HG03060 (cell line): ENCODE measurements at regions not wholly inside any gene's neighbourhood (a gene's known extent, or its start where the extent isn't known, plus 50 kb on each side); places are given as distances from the start of the nearest gene placed in this dataset.
A peak's percentile ranks its signal among the peaks of the same experiment; 100 is the strongest.
"Not testable (repeated sequence)": the region's sequence is repeated elsewhere in the genome, so short reads cannot be mapped to it uniquely, and the experiment has no call there.

ENCODE experiments used
- ATAC-seq: cut with Tn5 transposase; IDR thresholded peaks from one replicate; pipeline ENCODE4 v1.9.1; 2021; ENCODE audit warnings: low read depth, moderate number of reproducible peaks; ENCODE audit not compliant: unreplicated experiment

DNA sequence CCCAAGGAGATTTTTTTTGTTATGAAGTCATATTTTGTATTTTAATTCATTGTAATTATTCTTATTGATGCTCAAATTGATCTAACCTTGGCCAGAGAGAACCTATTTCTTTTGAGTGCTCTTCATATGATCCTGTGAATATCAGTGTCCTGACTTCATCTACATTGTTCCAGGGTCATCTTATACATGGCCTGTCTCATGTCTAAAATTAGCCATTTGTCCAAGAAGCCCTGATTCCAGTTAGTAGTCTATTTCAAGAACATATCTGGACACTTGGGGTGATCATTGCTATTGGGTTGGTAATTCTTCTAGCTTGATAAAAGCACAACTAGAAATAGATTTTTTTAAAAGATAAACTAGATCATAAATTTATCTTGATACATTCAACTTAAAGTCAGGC is 266.2 kb downstream of the SPRY1 start:
- no peak for ATAC-seq

DNA sequence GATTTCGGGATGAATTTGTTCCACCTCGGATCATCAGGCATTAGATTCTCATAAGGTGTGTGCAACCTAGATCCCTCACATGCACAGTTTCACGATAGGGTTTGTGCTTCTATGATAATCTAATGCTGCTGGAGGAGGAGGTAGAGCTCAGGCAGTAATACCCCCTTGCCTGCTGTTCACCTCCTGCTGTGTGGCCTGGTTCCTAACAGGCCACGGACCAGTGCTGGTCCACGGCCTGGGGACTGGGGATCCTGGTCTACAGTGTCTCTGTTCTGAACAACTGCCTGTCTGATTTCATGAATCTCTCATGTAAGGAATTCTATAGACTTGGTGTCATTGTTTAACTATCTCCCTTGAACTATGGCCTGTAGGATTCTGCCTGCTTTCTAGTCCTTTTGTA is 269.9 kb downstream of the SPRY1 start:
- ATAC-seq: no peak

DNA sequence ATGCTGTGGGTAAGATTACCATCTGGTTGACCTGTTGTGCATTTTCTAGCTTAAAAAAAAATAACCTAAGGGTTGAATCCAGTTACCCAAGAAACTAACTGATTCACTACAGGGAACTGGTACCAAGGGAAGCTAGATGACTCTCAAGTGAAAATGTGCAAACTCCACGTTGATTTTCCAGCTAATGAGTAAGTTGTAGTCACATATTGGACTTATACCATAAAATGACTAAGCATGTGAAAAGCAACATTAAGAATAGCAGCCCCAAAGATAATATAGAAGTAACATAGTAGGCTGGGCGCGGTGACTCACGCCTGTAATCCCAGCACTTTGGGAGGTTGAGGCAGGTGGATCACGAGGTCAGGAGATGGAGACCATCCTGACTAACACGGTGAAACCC is 270.9 kb downstream of the SPRY1 start:
- no peak for ATAC-seq

DNA sequence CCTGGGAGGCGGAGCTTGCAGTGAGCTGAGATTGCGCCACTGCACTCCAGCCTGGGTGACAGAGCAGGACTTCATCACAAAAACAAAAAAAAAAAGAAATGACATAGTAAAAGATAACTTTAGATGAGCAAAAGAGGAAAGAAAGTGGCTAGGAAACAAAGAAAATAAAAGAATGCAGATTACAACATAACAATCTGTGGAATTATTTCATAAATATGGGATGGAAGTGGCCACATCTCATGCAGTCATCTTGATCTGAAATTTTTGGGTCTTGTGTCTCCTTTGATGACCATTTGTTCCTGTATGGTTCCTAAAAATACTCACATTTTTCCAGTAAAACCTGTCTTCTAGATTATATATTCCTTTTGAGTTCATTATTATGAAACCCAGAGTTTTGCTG is 271.4 kb downstream of the SPRY1 start:
- no peak for ATAC-seq

DNA sequence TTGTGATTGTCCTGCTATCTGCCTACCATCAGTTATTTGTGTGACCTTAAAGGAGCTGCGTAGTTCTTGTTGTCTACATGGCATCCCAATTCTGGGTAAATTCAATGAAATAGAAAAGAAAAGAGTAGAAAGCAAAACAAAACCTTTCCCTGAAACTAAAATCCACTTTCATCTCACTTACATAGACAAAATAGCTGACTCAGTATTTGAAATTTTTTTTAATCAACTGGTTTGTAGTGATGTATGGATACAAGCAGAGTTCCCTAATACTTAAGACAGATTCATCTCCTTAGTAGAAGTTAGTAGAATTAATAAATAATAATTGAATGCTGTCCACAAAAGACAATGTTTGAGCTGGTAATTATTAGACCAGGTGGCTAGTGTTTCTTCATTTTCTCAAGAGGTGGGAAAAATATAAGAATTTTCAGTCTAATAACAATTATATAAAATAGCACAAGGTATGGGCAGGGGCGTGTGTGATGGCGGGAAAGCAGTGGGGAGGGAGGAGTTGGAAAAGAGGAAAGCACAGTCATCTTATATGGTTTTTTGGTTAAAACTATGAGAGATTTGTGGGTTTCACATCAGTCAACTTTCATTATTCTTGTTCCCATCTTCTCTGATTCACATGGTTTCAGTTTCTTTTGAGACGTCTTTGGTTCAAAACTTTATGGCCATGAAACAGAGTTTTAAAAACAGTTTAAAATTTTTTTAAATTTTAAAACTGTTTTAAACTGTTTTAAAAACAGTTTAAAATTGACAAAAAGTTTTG is 275.2 kb downstream of the SPRY1 start:
- ATAC-seq: peak; percentile 90

DNA sequence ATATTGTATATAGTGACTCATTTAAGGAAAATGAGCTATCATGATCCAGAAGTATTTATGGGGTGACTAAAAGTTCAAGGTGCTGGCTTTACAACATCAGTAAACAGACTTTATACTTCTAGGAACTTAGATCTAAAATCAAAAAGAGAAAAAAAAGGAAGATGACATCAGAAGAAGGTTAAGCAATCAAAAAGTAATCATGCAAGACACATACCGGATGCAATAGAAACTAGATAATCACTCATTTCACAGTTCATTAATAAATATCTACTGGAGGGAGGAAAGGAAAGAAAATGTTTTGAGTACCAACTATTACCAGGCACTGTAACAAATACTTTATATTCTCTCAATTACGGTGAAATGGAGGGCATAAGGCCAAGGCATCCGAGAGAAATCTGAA is 276.4 kb downstream of the SPRY1 start:
- no peak for ATAC-seq

DNA sequence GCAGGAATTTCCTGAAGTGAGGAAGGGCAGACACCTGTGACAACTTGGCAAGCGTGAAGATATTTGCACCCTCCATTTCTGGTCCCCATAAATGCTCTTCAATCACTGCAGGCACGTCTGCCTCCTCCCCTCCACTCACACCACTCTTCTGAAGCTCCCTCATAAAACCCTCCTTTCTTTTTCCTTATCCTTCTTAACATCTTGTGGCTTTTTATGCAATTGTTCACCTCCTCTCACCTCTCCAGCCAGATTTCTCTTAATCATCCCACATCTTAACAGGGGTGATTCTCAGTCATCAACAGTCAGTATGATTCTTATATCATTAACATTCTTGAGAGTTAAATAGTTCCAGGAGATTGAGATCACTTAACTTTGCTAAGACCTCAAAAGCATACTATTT is 277.4 kb downstream of the SPRY1 start:
- no peak for ATAC-seq

DNA sequence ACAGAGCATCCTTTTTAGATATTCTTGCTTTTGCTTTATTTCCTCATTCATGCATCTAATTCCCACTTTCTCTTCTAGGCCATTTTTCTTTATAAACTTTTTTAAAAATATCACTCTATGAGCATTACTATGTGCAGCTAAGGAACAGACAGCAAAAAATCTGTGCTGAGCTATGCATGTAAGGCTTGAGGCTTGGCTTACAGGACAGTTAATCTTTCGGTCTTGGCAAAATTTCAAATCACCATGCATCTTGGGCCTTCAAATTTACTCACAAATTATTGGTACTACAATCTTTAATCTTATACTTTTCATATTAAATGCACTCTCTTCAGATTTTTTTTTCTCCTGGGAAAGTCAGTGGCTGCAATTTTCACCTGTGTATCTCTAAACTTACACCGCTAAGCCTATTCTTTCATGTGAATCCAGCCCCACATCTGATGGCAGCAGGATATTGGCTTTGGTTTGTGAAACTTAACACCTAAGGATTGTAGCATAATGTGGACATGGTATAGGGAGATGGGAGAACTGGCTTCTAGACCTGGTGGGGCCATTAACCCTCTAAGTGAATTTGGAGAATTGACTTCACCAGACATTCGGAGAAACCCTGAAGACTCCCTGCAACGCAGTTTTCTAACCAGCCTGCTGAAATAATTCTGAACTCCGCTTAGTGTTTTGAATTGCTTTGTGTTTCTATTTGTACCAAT is 278.3 kb downstream of the SPRY1 start:
- ATAC-seq: no peak

DNA sequence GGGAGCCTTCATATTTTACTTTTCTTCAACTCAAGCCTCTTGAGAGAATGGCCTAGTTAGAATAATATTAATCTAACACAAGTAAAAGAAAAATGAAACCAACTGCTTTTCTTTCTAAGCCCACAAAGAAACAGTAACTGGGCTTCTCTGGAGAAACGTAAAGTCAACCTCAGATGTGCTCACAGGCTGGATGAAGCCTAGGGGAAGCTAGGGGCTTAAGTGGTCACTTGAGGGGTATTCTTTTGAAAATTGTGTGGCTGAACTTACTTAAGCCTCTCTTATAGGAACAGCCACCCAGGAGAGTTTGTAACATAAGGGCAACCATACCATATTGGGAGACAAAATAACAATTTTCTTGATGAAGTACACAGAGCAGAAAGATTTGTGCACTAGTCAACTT is 279.0 kb downstream of the SPRY1 start:
- ATAC-seq: no peak

DNA sequence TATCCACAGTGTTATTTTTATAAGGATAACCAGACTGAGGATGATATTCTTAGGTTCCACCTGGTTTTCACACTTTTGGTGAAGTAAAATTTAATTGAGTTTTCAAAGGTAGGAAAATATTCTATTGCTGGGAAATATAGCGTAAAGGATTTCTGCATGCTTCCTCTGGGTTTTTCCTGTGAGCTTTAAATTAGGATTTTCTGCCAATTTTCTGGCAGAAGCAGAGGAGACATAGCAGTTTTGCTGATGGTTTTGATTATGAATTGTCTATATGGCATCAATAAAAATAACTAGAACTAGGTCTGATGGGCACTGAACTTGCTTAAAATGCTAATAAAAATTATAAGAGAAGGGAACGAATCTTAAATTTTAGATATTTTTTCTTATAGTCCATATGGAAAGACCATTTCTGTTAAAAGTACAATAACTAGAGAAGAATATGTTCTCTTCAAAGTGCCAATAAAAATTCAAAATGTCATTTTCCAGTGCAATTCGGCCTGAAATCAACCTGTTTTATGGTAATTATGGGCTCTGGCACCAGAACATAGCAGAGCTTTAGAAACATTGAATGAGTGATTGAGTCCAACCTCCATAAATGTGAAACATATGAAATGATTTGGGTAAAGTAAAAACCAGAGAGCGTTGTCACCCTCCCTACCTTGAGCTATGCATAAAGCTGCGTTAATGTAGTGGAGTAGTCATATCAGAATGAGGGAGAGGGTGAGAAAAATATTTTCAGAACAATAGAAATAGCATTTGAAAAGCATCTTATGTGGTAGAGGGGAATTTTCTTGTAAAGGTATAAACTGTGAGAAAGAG is 279.7 kb downstream of the SPRY1 start:
- ATAC-seq: no peak

DNA sequence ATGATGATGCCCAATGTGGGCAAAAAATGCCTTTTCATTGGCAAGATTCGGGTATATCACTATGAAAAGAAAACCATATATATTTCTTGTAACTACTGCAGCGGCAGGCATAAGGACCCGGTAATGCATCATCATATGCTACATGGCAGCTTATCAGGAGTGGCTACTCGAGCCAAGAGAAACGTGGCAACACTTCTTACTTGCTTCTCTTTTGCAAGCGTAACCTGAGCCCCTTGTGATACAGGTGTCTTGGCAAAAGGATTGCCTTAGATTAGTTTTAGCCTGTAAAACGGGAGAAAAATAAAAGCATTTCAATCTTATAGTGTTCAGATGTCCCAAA is 280.3 kb downstream of the SPRY1 start:
- no peak for ATAC-seq

DNA sequence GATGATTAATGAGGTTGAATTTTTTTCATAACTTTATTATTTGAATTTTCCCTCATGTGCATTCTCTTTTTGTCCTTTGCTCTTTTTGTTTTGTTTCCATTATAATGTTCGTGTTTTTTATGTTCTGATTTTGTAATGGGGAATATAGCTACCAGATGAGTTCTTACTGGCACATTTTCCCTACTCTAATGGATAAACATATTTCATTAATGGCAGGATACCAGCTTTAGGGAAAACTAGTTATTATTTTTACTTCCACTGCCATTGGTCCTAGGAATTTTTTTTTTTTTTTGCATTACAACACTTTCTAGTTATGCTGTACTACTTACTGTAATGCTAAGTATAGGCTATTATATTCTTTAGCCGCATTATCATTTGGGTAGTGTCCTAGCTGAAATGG is 286.3 kb downstream of the SPRY1 start:
- ATAC-seq: no peak

DNA sequence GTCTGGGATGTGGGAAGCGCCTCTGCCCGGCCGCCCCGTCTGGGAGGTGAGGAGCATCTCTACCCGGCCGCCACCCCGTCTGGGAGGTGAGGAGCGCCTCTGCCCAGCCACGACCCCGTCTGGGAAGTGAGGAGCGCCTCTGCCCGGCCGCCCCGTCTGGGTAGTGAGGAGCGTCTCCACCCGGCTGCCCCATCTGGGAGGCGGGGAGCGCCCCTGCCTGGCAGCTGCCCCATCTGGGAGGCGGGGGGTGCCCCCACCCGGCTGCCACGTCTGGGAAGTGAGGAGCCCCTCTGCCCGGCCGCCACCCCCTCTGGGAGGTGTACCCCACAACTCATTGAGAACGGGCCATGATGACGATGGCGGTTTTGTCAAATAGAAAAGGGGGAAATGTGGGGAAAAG is 288.3 kb downstream of the SPRY1 start:
- ATAC-seq: not testable (repeated sequence)

DNA sequence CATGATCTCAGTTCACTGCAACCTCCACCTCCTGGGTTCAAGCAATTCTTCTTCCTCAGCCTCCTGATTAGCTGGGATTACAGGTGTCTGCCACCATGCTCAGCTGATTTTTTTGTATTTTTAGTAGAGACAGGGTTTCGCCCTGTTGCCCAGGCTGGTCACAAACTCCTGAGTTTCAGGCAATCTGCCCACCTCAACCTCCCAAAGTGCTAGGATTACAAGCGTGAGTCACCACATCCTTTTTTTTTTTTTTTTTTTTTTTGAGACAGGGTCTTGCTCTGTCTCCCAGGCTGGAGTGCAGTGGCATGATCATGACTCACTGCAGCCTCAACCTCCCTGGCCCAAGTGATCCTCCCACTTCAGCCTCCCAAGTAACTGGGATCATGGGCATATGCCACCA is 298.9 kb downstream of the SPRY1 start:
- not testable (repeated sequence) for ATAC-seq

DNA sequence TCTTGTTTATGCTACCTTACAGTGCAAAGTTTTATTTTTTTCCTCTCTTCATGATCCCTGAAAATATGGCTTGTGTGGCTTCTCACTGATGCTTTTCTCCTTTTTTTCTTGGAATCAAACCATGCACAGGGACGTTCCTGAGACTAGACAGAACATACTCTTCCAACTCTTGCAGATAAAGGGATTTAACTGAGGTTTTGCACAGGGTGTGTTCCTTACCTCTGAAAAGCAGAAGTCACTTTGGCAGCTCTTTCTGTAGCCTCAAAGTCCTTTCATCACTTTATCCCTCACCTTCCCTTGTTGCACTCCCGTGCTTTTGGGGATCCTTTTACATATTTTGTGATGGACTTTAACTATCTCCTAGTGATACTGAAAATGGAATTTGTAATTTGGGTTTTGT is 300.1 kb downstream of the SPRY1 start:
- ATAC-seq: no peak

DNA sequence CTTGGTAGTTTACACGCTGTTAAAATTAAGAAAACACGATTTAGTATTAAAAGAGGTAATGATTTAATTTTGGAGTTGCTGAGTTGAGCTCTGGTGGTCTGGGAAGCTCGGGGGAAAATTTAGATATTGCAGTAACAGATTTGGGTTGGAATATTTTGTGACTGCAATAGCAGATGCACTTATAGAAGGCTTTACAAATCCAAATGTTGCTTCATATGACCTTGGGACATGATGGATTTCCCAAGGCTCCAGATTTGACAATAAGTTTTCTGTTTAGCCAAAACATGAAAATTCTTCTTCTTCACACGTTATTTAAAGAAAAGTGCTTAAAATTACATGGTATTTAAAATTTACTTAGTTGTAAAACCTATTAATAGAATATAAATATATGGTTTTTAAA is 302.0 kb downstream of the SPRY1 start:
- ATAC-seq: no peak

DNA sequence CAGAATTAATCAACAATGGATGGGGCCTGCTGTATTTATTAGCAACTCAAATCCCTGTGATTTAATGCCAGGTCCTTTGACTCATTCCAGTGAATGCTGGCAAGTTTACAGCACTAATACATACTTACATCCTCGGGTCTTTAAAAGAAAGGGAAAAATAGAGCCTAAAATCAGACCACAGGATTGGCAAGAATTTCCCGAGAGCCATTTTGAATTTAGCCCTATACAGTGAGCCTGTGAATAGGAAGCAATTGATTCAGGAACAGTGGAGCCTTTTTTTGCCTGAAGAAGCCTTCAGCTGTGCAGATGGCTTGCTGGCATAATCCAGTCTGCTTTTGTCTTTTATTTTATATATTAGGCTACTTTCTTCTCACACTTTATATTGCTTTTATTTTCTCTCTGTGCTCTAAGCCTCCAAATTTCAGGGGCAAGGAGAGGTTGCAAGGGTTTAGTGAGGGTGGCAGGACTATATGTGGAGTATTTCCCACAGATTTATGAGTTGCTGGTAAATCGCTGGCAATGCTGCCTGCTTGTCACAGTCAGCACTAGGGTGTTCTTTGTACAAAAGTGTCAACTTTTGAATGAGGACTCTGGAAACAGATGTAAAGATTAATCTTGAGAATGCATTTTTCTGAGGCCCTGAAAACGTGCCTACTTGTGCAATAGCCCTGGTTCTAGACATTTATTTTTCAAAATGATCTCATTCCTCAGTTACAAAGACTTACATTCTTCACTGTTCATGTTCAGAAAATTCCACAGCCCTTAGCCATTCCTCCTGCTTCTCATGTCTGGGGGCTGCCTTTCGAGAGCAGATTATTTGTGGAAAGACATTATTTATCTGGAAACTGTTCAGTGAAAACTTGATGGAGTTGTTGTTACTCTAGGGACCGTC is 303.5 kb downstream of the SPRY1 start:
- no peak for ATAC-seq

DNA sequence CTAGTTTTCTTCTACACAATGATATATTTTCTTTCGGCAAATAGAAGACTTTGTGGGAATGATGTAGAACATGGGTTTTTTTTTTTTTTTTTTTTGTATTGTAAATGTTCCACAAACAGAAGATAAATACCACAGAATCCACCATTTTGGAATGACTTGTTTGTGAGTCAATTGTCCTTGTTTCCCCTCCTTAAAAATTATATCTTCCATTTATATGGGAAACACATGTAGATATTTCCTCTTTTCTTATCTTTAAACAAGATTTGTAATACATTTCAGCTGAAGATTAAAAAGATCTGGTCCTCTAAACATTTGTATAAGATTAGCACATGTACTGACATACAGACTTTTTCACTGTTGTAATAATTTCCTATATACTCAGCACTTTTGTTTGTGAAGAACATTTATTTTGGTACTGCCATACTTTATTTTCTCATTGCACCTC is 304.6 kb downstream of the SPRY1 start:
- ATAC-seq: no peak

DNA sequence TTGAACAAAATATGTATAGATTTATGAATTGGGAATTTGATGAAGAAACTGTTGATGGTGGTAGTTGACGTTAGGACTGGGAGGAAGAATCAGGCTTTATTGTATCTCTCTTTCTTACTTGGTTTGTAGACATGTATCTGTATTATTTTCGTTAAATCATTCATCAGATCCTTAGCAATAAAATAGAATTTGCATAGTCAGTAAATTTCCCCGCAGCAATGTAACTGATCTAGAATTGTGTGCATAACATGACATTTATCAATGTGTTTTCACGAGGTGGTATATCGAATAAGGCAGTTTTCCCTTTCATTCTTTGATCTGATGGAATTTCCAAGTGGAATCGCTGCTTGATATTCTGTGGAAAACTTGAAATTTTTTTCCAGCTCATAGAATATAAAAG is 308.8 kb downstream of the SPRY1 start:
- ATAC-seq: no peak

DNA sequence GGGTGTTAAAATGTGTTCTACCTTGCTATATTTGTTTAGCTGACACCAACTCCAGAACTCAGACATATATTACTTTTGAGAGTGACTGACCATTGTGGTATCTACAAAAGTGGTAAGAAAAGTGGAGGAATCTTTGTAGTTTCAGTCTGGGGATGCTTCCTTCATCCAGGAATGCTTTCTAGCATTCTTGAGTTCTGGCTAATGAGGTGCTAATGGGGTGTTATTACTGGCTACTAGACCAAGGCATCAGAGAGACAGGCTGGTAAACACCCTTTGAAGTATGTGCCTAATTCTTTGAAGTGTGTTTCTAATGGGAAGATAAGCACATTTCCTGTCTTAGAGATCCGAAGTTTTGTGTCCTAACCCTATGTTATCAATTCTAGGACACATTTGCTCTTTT is 310.4 kb downstream of the SPRY1 start:
- ATAC-seq: no peak

DNA sequence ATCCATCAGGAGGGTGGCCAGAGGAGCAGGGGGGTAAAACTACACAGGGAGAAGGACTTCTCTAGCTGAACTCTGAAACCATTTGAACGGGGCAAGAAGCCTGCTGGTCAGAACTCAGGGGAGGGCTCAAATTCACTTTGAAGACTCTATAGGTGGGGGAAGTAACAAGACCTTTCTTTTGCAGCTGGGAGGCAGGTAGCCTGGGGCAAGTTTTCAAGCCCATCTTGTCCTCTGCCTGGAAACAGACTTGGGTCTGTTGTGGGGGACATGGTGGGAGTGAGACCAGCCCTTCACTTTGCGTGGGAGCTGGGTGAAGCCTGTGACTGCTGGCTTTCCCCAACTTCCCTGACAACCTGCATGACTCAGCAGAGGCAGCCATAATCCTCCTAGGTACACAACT is 312.3 kb downstream of the SPRY1 start:
- ATAC-seq: no peak
